ENCODE measurements at regions not wholly inside any gene's neighbourhood (a gene's known extent, or its start where the extent isn't known, plus 50 kb on each side); places are given as distances from the start of the nearest gene placed in this dataset.

DNA sequence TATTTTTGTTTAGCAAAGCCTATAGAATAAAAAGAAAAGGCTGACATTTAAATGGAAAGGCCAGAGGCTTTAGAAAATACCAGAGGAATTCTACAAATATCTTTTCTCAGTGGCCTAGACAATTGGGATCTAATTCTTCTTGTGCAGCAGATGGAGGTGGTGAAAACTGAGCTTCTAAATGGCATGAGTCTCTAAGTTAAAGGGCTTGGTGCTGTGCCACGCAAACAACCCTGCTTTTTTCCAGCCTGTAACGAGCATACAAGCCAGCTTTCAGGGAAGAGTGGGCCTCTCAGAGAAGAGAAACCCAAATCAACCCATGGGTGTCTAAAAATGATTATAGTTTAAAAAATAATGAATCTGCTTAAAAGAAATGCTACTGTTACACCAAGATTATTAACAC, 237.9 kb upstream of the NAV3 start (continued):
- TF ChIP-seq TBP (optimal IDR thresholded peaks at IDR 0.05; ENCODE audit: low read depth, low read length), result no peak
- TF ChIP-seq MCM2 (IDR thresholded peaks at IDR 0.05; ENCODE audit: low read depth), result no peak
- no peak for TF ChIP-seq ZNF830 (CRISPR knock-in tag; IDR thresholded peaks at IDR 0.05)
- TF ChIP-seq, protein P1, sequence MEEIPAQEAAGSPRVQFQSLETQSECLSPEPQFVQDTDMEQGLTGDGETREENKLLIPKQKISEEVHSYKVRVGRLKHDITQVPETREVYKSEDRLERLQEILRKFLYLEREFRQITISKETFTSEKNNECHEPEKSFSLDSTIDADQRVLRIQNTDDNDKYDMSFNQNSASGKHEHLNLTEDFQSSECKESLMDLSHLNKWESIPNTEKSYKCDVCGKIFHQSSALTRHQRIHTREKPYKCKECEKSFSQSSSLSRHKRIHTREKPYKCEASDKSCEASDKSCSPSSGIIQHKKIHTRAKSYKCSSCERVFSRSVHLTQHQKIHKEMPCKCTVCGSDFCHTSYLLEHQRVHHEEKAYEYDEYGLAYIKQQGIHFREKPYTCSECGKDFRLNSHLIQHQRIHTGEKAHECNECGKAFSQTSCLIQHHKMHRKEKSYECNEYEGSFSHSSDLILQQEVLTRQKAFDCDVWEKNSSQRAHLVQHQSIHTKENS (CRISPR knock-in tag; IDR thresholded peaks at IDR 0.05), result no peak

DNA sequence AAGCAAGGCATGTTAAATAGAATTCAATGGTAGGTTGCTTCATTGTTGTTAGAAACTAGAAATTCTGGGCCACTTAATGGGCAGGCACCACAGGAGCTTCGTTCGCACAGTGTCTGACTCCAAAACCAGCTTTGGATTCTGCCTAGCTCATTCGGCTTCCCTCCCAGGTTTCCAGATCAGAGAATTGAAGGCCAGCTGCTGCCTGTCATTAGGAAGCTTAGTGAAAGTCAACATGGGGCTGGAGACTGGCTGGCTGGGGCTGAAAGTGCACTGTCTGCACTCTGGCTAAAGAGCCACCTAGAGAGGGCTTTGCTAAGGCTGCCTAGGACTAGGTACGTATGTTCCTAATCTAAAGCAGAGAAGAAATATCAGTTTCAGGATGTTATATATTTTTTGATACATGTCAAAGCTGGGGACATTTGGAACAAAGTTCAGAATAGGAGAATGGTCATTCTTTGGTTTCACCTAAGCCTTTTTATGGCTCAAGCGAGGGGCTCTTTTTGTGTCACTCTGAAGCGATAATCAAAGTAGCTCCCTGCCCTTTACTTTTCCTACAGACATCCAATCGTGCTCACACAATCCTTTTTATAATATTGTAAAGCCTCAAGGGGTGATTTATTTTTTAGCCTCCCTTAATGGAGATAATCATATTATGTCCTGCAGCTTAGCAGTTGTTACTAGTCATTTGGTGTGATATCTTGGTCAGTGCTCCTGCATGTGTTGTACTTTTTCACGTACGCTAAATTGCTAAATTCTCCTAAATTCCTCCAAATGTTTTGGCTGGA, 238.5 kb upstream of the NAV3 start:
- no peak for ATAC-seq
- CTCF ChIA-PET (ENCODE audit: low intra/inter-chr PET ratio), result no interaction called here
- no peak overlapping the region for H2AFZ ChIP-seq (ENCODE audit: low read depth, low read length)
- H3K27me3 ChIP-seq (ENCODE audit: control insufficient read depth in 2 of 2, insufficient read depth in 2 of 2, low read length in 2 of 2), result no peaks in the 10 kb centered on the region
- DNase-seq (ENCODE audit: extremely low read depth in 1 of 4, low spot score in 3 of 4), result no peak
- H3K9me3 ChIP-seq (replicated peaks; ENCODE audit: control insufficient read depth, insufficient read depth, low read depth, low read length), result no peaks in the 10 kb centered on the region
- intact Hi-C loops (cut with micrococcal nuclease) (no loop called here), in situ Hi-C loops (cut with MboI) (no loop called here)
- no peaks in the 10 kb centered on the region for H3K4me1 ChIP-seq (replicated peaks in 1 of 2; ENCODE audit: control insufficient read depth in 2 of 2, insufficient read depth in 2 of 2, low read length in 2 of 2)
- WGBS (ENCODE audit: insufficient coverage, low coverage, missing lambda C conversion rate), result 2% methylated on average over 9 of the region's 9 CpGs
- H3K36me3 ChIP-seq (ENCODE audit: control insufficient read depth, insufficient read depth, low read length), result no peaks in the 10 kb centered on the region
- POLR2A ChIA-PET, result no interaction called here
- H3K79me2 ChIP-seq (ENCODE audit: control insufficient read depth, insufficient read depth, low read length), result no peaks in the 10 kb centered on the region
- BruUV-seq (replicated peaks), result no TSS peak
- no peak for FAIRE-seq
- H3K9me1 ChIP-seq (ENCODE audit: control insufficient read depth, insufficient read depth, low read length), result no peaks in the 10 kb centered on the region
- no peaks in the 10 kb centered on the region for H4K20me1 ChIP-seq (replicated peaks; ENCODE audit: control insufficient read depth, insufficient read depth, low read length)
- H3K9ac ChIP-seq (ENCODE audit: insufficient read depth in 1 of 2, low read depth in 2 of 2, low read length in 2 of 2), result no peak overlapping the region
- H3K4me3 ChIP-seq, result no peak overlapping the region
- H3K27ac ChIP-seq (ENCODE audit: extremely low read depth, low read depth, low read length), result no peak overlapping the region
- no peak overlapping the region for H3K4me2 ChIP-seq (ENCODE audit: insufficient read depth, low read length)
- TF ChIP-seq NCOR1 (IDR thresholded peaks at IDR 0.05) (no peak), ZNF143 (CRISPR knock-in tag; IDR thresholded peaks at IDR 0.05) (no peak), TCF7L2 (IDR thresholded peaks at IDR 0.05; ENCODE audit: low read depth, low read length) (no peak), DNMT1 (IDR thresholded peaks at IDR 0.05) (no peak), MAZ (CRISPR knock-in tag; conservative IDR thresholded peaks at IDR 0.05 in 1 of 2, IDR thresholded peaks at IDR 0.05 in 1 of 2) (no peak), CBX3 (IDR thresholded peaks at IDR 0.05; ENCODE audit: borderline replicate concordance in 1 of 2, low read length in 2 of 2) (no peak)
- TF ChIP-seq, protein P2, sequence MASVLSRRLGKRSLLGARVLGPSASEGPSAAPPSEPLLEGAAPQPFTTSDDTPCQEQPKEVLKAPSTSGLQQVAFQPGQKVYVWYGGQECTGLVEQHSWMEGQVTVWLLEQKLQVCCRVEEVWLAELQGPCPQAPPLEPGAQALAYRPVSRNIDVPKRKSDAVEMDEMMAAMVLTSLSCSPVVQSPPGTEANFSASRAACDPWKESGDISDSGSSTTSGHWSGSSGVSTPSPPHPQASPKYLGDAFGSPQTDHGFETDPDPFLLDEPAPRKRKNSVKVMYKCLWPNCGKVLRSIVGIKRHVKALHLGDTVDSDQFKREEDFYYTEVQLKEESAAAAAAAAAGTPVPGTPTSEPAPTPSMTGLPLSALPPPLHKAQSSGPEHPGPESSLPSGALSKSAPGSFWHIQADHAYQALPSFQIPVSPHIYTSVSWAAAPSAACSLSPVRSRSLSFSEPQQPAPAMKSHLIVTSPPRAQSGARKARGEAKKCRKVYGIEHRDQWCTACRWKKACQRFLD (CRISPR knock-in tag; IDR thresholded peaks at IDR 0.05), result no peak
- TF ChIP-seq, protein P3, sequence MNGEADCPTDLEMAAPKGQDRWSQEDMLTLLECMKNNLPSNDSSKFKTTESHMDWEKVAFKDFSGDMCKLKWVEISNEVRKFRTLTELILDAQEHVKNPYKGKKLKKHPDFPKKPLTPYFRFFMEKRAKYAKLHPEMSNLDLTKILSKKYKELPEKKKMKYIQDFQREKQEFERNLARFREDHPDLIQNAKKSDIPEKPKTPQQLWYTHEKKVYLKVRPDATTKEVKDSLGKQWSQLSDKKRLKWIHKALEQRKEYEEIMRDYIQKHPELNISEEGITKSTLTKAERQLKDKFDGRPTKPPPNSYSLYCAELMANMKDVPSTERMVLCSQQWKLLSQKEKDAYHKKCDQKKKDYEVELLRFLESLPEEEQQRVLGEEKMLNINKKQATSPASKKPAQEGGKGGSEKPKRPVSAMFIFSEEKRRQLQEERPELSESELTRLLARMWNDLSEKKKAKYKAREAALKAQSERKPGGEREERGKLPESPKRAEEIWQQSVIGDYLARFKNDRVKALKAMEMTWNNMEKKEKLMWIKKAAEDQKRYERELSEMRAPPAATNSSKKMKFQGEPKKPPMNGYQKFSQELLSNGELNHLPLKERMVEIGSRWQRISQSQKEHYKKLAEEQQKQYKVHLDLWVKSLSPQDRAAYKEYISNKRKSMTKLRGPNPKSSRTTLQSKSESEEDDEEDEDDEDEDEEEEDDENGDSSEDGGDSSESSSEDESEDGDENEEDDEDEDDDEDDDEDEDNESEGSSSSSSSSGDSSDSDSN (IDR thresholded peaks at IDR 0.05; ENCODE audit: borderline replicate concordance in 1 of 2, low read depth in 2 of 2, low read length in 2 of 2), result no peak
- TF ChIP-seq, protein P4, sequence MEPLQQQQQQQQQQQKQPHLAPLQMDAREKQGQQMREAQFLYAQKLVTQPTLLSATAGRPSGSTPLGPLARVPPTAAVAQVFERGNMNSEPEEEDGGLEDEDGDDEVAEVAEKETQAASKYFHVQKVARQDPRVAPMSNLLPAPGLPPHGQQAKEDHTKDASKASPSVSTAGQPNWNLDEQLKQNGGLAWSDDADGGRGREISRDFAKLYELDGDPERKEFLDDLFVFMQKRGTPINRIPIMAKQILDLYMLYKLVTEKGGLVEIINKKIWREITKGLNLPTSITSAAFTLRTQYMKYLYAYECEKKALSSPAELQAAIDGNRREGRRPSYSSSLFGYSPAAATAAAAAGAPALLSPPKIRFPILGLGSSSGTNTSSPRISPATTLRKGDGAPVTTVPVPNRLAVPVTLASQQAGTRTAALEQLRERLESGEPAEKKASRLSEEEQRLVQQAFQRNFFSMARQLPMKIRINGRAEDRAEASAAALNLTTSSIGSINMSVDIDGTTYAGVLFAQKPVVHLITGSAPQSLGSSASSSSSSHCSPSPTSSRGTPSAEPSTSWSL (CRISPR knock-in tag; IDR thresholded peaks at IDR 0.05; ENCODE audit: borderline replicate concordance), result no peak
